ENCODE measurements at regions not wholly inside any gene's neighbourhood (a gene's known extent, or its start where the extent isn't known, plus 50 kb on each side); places are given as distances from the start of the nearest gene placed in this dataset.

- Histone ChIP-seq H3K36me3 (ENCODE audit: insufficient read depth, low read length, poor library complexity, severe bottlenecking) (no peaks in the 10 kb centered on the region), H3K4me3 (ENCODE audit: low read depth, low read length, poor library complexity, severe bottlenecking) (no peak overlapping the region), H3K27ac (ENCODE audit: low read depth, low read length, poor library complexity, severe bottlenecking) (no peak overlapping the region), H3K9me3 (ENCODE audit: low read depth, low read length, poor library complexity, severe bottlenecking) (no peaks in the 10 kb centered on the region), H3K4me1 (ENCODE audit: insufficient read depth, low read length, poor library complexity, severe bottlenecking) (no peaks in the 10 kb centered on the region), H3K27me3 (replicated peaks; ENCODE audit: insufficient read depth, low read depth, low read length, poor library complexity) (peaks cover 35% of the 10 kb centered on the region)
- no peak for TF ChIP-seq EZH2 (IDR thresholded peaks at IDR 0.05; ENCODE audit: borderline replicate concordance, low read depth, low read length, poor library complexity, severe bottlenecking)
- no peak for TF ChIP-seq CTCF (conservative IDR thresholded peaks at IDR 0.05; ENCODE audit: low read depth, low read length)
- intact Hi-C loops (cut with micrococcal nuclease; ENCODE audit: unreplicated experiment): no loop called here
- ChIA-PET POLR2A (ENCODE audit: low non-redundant PET) (no interaction called here), CTCF (no interaction called here)
- DNase-seq (ENCODE audit: low spot score): no peak
- no TSS peak for BruUV-seq (replicated peaks)
These were observed 155.0 kb upstream of the SOX1 start for GRCh38 chr13:111911754-111912452.

- intact Hi-C loops (cut with micrococcal nuclease; ENCODE audit: unreplicated experiment): no loop called here
- H3K9me3 ChIP-seq (ENCODE audit: low read depth, low read length, poor library complexity, severe bottlenecking): no peaks in the 10 kb centered on the region
- no peak for DNase-seq (ENCODE audit: low spot score)
- TF ChIP-seq CTCF (conservative IDR thresholded peaks at IDR 0.05; ENCODE audit: low read depth, low read length): no peak
- TF ChIP-seq EZH2 (IDR thresholded peaks at IDR 0.05; ENCODE audit: borderline replicate concordance, low read depth, low read length, poor library complexity, severe bottlenecking): no peak
- no peaks in the 10 kb centered on the region for H3K36me3 ChIP-seq (ENCODE audit: insufficient read depth, low read length, poor library complexity, severe bottlenecking)
- H3K4me1 ChIP-seq (ENCODE audit: insufficient read depth, low read length, poor library complexity, severe bottlenecking): no peaks in the 10 kb centered on the region
- BruUV-seq (replicated peaks): no TSS peak
- no peak overlapping the region for H3K27ac ChIP-seq (ENCODE audit: low read depth, low read length, poor library complexity, severe bottlenecking)
- ChIA-PET POLR2A (ENCODE audit: low non-redundant PET) (no interaction called here), CTCF (no interaction called here)
- no peak overlapping the region for H3K4me3 ChIP-seq (ENCODE audit: low read depth, low read length, poor library complexity, severe bottlenecking)
- H3K27me3 ChIP-seq (replicated peaks; ENCODE audit: insufficient read depth, low read depth, low read length, poor library complexity): peaks cover 36% of the 10 kb centered on the region
These were observed 154.5 kb upstream of the SOX1 start for GRCh38 chr13:111912453-111912866.

- CTCF ChIA-PET: no interaction called here
- no TSS peak for BruUV-seq (replicated peaks)
These were observed 153.8 kb upstream of the SOX1 start for GRCh38 chr13:111912991-111913760.

More at GRCh38 chr13:111912991-111913760, 153.8 kb upstream of the SOX1 start:
- no peaks in the 10 kb centered on the region for H3K36me3 ChIP-seq (ENCODE audit: insufficient read depth, low read length, poor library complexity, severe bottlenecking)
- TF ChIP-seq EZH2 (IDR thresholded peaks at IDR 0.05; ENCODE audit: borderline replicate concordance, low read depth, low read length, poor library complexity, severe bottlenecking) (no peak), CTCF (conservative IDR thresholded peaks at IDR 0.05; ENCODE audit: low read depth, low read length) (no peak)
- POLR2A ChIA-PET (ENCODE audit: low non-redundant PET): no interaction called here
- no peak for DNase-seq (ENCODE audit: low spot score)
- H3K4me3 ChIP-seq (ENCODE audit: low read depth, low read length, poor library complexity, severe bottlenecking): no peak overlapping the region
- no peaks in the 10 kb centered on the region for H3K4me1 ChIP-seq (ENCODE audit: insufficient read depth, low read length, poor library complexity, severe bottlenecking)
- no peaks in the 10 kb centered on the region for H3K9me3 ChIP-seq (ENCODE audit: low read depth, low read length, poor library complexity, severe bottlenecking)
- no peak overlapping the region for H3K27ac ChIP-seq (ENCODE audit: low read depth, low read length, poor library complexity, severe bottlenecking)
- peaks cover 42% of the 10 kb centered on the region for H3K27me3 ChIP-seq (replicated peaks; ENCODE audit: insufficient read depth, low read depth, low read length, poor library complexity)
- intact Hi-C loops (cut with micrococcal nuclease; ENCODE audit: unreplicated experiment): no loop called here

Data from A673 (cell line).